HG03571 (cell line): ENCODE measurements at regions not wholly inside any gene's neighbourhood (a gene's known extent, or its start where the extent isn't known, plus 50 kb on each side); places are given as distances from the start of the nearest gene placed in this dataset.
"Not testable (repeated sequence)": the region's sequence is repeated elsewhere in the genome, so short reads cannot be mapped to it uniquely, and the experiment has no call there.

ENCODE experiments used
- ATAC-seq: cut with Tn5 transposase; IDR thresholded peaks from one replicate; pipeline ENCODE4 v1.9.1; 2021; ENCODE audit not compliant: unreplicated experiment

GRCh38 chr18:70705831-70706416 is 417.1 kb downstream of the SOCS6 start:
- ATAC-seq: no peak

- no peak for ATAC-seq
Observed at GRCh38 chr18:70700496-70700895, 411.7 kb downstream of the SOCS6 start.

GRCh38 chr18:70698574-70698973 is 409.7 kb downstream of the SOCS6 start:
- no peak for ATAC-seq

- no peak for ATAC-seq
Observed at GRCh38 chr18:70693246-70693645, 404.4 kb downstream of the SOCS6 start.

- ATAC-seq: not testable (repeated sequence)
Observed at GRCh38 chr18:70689765-70690164, 400.9 kb downstream of the SOCS6 start.

GRCh38 chr18:70688286-70688685 is 399.4 kb downstream of the SOCS6 start:
- no peak for ATAC-seq

GRCh38 chr18:70684821-70685220 is 396.0 kb downstream of the SOCS6 start:
- no peak for ATAC-seq

- no peak for ATAC-seq
Observed at GRCh38 chr18:70683263-70683662, 394.4 kb downstream of the SOCS6 start.

GRCh38 chr18:70674896-70675295 is 386.1 kb downstream of the SOCS6 start:
- ATAC-seq: no peak

- ATAC-seq: no peak
Observed at GRCh38 chr18:70673831-70674230, 385.0 kb downstream of the SOCS6 start.

- no peak for ATAC-seq
Observed at GRCh38 chr18:70672581-70672980, 383.7 kb downstream of the SOCS6 start.

GRCh38 chr18:70671889-70672565 is 383.2 kb downstream of the SOCS6 start:
- ATAC-seq: no peak

- no peak for ATAC-seq
Observed at GRCh38 chr18:70666936-70667335, 378.1 kb downstream of the SOCS6 start.

GRCh38 chr18:70663141-70663540 is 374.3 kb downstream of the SOCS6 start:
- ATAC-seq: no peak

- ATAC-seq: no peak
Observed at GRCh38 chr18:70662588-70662987, 373.7 kb downstream of the SOCS6 start.

- ATAC-seq: no peak
Observed at GRCh38 chr18:70659036-70659925, 370.4 kb downstream of the SOCS6 start.

- ATAC-seq: no peak
Observed at GRCh38 chr18:70653671-70654070, 364.8 kb downstream of the SOCS6 start.

GRCh38 chr18:70650878-70651277 is 362.0 kb downstream of the SOCS6 start:
- ATAC-seq: no peak

GRCh38 chr18:70649683-70650082 is 360.8 kb downstream of the SOCS6 start:
- no peak for ATAC-seq

GRCh38 chr18:70645971-70646370 is 357.1 kb downstream of the SOCS6 start:
- ATAC-seq: no peak

- no peak for ATAC-seq
Observed at GRCh38 chr18:70643812-70644211, 355.0 kb downstream of the SOCS6 start.
